HG02981 (cell line): ENCODE measurements at regions not wholly inside any gene's neighbourhood (a gene's known extent, or its start where the extent isn't known, plus 50 kb on each side); places are given as distances from the start of the nearest gene placed in this dataset.
"Not testable (repeated sequence)": the region's sequence is repeated elsewhere in the genome, so short reads cannot be mapped to it uniquely, and the experiment has no call there.

Experiments used
- ATAC-seq: cut with Tn5 transposase; IDR thresholded peaks from one replicate; pipeline ENCODE4 v1.9.1; 2021; ENCODE audit warnings: mild to moderate bottlenecking, moderate library complexity; ENCODE audit not compliant: unreplicated experiment

DNA sequence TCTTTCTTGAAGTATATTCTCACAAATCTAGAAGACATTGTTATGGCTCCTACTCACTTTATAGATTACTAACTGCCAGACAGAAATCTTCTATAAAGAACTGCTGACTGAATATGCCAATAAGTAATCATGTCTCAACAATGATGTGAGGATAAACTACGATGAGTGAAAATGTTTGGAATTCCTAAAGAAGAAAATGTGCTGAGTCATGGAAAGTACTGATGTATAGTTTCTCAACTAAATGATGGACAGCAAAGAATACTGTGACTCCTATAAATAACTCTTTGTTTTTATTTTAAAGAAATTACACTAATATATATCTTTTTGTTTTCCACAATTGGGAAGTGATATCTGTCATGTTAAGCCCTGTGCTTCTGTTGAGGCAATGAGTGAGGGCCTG, 232.9 kb downstream of the LNPK start:
- ATAC-seq = no peak

DNA sequence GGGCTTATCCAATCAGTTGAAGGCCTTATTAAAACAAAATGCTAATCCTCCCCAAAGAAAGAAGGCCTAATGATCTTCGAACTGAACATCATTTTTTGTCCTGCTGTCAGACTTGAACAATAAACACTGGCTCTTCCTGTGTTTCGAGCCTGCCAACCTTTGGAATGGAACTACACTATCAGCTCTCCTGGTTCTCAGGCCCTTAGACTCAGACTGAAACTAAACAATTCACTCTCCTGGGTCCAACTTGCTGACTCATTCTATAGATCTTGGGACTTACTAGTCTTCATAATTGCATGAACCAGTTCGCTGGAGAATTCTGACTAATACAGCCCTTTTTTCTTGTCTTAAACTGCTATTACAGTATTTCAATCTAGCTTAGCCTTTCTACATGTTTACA, 235.2 kb downstream of the LNPK start:
- no peak for ATAC-seq

DNA sequence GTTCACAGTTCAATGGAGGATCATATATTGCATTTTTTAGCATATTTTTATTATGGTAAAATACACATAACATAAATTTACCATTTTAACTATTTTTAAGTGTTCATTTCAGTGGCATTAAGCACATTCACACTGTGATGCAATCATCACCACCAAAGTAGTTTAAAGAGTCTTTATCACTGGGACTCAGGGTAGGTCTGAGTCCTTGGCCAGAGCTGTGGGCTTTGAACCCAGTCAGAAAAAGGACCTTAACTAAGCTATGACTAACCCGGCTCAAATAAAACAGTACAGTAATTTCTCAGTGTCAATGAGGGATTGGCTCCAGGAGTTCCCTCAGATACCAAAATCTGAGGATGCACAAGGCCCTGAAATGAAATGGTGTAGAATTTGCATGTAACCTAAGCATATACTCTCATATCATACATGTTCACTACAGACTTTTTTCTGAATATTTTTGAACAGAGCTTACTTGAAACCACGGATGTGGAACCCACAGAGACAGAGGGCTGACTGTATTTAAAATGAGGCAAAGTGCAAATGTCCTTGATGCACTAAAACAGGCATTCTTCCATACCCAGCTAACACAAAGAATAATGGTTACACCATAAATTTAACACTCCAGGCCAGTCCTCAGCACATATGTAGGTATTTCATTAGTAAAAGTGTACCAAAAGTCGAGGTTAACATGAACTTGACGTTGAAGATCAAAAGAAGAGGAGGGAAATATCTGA, 246.2 kb downstream of the LNPK start:
- no peak for ATAC-seq

DNA sequence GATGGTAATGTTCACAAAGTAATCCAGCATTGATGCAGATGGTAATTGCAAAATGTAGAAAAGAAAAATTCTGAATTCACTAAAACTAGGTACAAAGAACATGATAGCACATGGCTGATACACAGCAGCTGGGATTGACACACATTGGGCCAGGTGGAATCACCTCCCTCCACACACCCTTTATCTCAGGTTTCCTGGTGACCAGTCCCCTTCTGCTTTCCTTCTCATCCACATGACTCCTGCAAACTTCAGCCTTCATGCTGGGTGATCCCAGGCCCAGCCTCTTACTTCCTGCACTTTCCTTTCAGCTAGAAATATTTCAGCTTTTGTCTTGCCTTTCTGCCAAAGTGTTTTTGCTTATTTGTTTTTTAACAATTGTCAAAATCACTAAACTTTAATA, 246.9 kb downstream of the LNPK start:
- no peak for ATAC-seq

DNA sequence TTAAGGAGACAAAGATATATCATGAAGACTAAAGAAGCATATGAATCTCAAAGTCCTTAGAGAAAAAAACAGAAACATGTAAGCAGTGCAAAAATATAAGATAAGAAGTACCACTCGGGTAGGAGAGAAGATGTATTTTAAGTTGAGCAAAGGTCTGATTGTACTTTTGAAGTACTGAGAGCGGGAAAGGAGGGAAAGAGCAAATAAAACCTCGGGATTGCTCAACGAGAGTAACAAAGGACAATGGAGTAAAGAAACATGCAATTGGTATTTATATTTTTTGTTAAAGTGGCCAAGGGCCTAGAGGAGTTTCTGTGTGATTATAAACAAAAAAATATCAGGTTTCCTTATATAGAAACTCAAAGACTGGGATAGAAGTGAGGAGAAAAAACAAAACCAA, 251.9 kb downstream of the LNPK start:
- no peak for ATAC-seq

DNA sequence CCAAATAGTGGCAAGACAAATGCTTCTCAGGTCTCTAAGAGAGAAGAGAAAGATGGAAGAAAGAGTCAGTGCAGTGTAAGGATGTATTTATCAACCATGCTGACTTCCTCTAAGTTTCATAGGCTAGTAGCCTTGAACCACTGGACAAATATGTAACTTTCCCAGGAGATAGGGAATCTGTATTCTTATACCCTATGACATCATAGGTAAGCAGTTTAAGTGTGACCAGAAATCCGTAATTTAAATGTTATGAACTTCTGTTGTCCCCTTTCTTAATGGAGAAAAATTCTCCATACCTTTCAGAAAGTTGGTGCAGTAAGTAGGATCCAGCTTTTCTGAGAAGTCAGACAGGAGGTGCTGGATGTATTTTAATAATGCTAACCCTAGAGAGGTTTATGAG, 256.2 kb downstream of the LNPK start:
- ATAC-seq = no peak

DNA sequence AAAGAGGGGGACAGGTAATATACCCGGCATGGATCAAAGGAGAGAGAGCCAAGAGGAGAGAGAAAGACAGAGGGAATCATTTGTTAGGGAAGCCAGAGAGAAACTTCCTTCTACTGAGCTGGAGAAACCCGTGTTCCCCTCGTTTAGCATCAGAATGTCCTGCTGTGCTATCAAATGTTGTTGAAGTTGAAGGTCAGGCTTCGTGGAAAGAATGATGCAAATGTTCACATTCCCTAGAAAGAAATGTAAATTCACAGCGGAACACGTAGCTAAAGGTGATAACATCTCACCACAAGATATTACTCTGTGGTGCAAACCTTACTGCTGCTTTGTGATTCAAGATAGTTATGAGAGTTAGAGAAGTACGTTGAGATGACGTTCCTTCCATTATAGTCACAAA, 258.1 kb downstream of the LNPK start:
- no peak for ATAC-seq

DNA sequence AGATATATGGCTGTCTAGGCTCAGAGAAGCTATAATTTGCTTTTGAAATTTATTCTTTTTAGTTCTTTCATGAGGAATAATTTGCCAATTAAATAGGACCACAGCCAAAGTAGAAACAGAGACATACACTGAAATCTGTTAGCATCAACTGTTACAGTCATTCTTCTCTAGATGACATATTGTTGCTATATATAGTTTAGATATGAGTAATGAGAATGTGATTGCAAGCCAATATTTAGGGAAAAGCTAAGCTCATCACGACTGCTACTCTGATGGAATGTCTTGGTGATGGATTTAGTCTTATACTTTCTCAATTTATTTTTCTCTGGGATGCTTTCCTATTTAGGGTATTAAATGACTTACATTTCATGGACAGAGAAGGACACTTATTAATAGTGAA, 259.1 kb downstream of the LNPK start:
- no peak for ATAC-seq

DNA sequence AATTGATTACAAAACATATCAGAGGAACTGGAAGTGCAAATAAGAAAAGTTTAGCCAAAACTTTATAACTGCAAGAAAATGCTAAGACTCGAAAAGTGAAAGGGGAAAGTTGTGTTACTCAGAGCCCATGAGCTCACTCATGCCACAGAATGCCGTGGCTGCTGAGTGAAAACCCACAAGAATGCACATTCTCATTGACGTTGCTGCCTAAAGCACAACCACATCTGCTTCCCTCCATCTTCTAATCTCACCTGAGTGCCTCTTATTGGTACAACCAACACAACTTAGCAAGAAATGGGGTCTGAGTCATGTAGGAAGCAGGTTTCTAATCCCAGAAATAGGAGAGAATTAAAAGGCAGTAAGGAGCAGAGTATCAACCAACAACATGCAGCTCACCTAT, 259.7 kb downstream of the LNPK start:
- ATAC-seq = no peak

DNA sequence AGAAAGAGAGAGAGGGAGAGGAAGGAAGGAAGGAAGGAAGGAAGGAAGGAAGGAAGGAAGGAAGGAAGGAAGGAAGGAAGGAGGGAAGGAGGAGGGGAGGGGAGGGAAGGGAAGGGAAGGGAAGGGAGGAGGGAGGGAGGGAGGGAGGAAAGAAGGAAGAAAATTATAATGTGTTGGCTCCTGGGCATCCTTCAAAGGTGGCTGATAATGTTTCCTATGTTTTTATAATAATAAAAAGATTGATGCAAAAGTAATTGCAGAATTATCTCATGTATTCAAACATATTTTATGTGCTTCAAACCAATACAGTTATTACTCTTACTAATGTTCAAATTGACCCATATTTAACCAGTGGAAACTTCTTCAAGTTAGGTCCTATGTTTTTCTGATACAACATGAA, 260.9 kb downstream of the LNPK start:
- ATAC-seq = no peak

DNA sequence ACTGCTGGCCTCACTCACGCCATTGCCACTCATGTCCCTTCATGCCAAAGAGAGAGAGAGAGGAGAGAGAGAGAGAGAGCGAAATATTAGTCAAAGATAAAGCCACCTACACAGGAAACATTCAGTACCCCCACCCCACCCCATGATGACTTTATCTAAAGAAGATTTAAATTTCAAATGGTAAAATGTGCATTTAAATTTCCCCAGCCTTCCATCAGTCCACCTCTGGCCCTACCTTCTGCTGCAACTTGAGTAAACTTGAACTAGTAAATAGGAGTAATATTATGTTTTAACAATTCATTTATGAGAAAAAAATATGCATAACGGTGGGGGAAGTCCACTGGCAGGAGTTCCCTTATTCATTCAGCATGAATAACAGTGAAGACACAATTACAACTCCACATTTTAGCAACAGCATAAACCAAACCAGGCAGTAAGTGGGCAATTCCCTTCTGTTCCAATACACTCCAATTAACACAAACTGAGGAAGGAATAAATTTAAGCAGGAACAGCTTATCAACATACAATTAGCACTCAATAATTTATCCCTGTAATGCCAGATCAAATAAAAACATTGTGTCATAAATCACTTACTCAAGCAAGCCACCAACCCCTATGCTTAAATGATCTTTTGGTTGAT, 264.2 kb downstream of the LNPK start:
- no peak for ATAC-seq

DNA sequence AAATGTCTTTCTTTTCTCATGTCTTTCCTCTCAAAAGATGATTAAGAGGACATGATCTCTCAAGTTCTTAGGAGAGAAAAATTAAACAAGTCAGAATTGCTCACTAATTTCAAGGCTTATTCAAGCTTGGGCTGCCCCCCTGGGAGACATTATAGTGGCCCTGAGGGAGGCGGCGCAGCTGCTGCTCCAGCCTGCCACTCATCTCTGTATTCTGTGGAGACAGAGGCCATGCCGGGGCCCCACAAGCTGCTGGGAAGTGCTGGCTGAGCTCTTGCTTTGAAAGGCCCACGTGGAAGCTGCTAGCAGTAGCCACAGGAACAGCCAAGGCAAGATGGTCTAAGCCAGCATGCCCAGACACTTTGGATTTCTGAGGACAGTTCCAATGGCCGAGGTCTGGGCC, 267.4 kb downstream of the LNPK start:
- ATAC-seq = no peak

DNA sequence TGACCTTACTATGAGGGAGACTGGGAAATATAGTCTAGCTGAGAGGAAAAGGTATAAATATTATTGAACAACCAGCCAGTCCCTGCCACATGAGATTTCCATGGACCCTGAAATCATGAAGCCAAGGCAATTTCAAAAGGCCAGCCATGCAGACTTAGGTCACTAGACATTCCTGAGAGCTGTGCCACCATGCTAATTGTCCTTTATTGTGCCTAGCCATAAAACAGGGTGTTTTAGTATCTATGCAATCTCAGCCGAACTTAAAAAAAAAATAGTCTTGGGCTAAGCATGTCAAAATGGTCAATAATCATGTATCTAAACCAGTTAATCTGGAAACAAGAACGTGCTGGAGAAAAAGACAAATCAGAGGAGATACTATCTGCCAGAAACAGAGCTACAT, 269.5 kb downstream of the LNPK start:
- ATAC-seq = no peak

DNA sequence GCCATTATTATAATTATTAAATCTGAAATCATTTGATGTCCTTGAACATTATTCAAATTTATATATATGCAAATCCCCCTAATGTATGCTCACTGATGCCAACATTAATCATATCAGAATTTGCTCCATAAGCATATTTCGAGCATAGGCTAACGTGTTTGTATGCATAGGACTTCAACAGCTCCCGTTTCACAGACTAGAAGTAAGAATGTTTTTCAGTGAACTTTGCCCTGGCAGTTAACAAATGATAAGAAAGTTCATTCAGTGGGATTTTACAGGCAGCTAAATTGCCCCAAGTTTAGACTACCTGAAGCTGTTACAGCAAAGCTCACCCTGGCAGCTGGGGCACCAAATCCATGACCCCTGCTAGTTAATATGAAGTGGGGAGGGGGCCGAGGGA, 272.0 kb downstream of the LNPK start:
- no peak for ATAC-seq

DNA sequence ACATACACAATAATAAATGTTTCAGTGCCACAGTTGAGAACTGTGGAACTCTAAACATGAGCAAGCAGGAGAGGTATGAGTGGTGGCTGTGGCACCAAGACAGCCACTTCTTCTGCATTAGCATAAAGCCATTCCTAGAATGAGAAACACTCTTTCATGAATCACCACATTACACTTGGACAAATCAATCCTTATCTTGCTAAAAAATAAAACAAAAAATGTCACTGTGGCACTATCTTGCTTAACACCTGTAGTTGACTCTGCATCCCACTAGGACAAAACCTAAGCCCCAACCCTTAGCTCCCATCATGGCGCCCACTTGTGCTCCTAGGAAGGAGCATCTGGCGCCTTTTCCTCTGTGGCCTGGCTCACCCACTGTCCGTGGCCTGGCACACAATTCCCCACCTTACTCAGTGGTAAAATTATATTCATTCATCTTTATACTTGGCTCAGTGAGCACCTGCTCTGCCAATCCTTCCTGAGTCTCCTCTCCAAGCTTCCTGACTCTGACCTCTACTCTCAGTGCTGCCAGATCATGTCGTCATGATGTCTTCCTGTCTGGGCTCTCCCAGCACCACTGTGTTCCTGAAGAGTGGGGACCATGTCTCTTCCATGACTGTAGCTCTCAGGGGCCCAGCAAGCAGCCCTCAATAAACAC, 272.9 kb downstream of the LNPK start:
- no peak for ATAC-seq

DNA sequence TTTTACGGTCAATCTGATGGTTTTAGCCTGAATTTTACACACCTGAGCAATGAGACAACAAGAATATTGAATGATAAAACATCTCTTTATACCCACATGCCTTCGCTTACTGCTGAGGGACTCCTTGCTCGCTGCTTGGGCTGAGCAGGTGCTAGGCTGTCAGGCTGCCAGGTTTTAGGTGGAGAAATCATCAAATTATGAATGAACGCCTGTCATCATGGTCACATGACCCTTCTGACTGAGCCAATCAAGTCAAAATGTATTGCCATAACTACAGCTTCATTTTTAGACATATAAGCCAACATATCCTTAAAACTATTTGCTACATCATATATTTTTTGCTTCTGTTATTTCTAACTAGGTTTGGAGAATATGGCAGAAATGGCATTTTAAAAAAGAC, 274.0 kb downstream of the LNPK start:
- ATAC-seq = no peak

DNA sequence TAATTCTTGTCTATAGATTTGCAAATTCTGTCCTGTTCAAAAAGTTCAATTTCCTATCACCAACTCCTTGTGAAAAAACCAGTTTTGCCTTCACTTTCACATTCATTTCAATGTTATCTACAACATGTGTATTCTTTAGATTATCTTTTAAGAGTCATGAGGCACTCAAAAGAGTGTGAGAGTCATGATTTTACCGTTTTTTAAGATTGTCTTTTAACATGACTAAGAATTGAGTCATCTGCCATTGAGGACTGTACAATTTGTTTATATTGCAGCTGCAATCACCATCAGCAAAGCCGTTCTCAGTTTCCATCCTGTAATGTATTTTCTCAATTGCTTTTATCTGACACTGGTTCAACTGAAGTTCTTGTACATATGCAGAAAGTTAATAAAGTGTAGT, 275.8 kb downstream of the LNPK start:
- ATAC-seq = no peak

DNA sequence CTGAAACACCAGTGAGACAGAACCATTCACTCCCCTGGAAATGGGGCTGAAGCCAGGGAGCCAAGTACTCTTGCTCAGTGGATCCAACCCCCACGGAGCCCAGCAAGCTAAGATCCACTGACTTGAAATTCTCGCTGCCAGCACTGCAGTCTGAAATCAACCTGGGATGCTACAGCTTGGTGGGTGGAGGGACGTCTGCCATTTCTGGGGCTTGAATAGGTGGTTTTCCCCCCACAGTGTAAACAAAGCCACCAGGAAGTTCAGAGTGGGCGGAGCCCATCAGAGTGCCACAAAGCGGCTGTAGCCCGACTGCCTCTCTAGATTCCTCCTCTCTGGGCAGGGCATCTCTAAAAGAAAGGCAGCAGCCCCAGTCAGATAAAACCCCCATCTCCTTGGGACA, 292.8 kb downstream of the LNPK start:
- no peak for ATAC-seq

DNA sequence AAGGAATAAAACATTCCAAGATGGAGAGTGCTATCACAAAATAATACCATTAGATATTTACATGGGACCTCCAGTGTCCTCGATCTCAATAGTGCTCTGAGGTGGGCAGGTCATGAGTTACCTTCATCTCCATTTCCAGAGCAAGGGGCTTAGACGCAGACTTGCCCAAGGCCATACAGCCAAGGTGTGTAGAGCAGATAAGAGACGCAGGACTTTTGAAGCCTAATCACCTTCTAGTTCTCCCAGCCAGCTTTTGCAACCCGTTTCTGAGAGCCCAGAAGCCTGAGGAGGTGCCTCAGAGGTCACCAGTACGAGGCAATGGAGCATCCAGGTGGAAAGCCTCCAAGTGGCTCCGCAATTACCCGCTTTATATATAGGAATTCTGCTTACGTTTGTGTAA, 294.7 kb downstream of the LNPK start:
- ATAC-seq = no peak

DNA sequence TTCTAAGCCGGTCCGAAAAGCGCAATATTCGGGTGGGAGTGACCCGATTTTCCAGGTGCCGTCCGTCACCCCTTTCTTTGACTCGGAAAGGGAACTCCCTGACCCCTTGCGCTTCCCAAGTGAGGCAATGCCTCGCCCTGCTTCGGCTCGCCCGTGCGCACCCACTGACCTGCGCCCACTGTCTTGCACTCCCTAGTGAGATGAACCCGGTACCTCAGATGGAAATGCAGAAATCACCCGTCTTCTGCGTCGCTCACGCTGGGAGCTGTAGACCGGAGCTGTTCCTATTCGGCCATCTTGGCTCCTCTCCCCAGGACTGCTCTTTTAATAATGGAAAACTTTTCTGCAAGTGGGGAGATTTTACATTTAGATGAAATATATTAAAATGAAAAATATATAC, 297.5 kb downstream of the LNPK start:
- not testable (repeated sequence) for ATAC-seq

DNA sequence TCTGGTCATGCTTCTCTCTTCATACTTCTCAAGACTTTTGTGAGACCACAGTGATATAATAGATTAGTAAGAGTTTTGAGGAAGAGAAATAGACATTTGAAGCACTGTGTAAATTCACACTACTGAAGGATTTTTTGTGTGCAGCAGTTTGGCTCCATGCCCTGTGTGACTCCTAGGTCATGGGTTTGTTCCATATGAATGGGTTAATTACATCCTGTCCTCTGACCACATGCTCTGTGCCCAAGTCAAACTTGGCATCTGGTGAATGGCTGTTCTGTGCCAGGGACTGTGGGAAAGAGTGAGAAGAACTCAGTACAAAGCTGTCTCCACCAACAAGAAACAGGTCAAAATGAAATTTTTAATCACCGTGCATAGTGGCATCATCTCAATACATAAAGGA, 304.0 kb downstream of the LNPK start:
- no peak for ATAC-seq

DNA sequence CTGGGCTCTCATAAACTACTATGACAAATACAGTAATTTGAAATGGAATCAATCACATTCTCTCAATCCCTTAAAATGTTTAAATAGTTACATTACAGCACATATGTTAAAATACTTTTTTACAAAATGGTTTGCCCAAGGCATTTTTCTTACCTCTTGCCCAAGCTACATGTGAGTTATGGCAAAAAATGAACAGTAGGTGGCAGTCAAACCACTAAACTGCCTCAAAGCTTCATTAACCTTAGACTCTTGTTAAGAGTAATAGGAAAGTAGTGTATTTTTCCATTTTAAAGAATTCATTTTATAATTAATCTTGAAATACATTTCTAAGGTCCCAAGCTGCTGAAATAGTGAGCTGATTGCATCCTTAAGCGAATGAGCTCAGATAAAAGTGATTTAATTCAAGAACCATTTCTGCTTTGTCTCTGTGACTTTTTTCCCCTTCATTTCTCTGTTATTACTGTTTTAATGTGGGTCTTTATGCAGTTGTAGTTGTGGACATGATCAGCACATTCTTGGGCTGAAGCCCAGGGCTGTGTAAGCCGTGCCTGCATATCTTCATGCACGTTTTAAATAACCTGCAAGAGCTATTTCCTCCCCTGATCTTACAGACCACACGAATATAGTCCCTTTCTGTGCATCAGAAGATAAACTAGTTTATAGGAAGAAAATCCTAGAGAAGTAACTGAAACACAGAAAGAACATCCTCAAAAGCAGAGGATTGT, 311.8 kb downstream of the LNPK start:
- ATAC-seq = no peak
